Liver (tissue), 8 donors: ENCODE measurements at regions not wholly inside any gene's neighbourhood (a gene's known extent, or its start where the extent isn't known, plus 50 kb on each side); places are given as distances from the start of the nearest gene placed in this dataset.

Experiments
- DNase-seq: peaks from one replicate; pipeline ENCODE4 v3.0.0-alpha.2; 2017; ENCODE audit warnings: low spot score
- H3K27ac ChIP-seq, 2 donors: one replicate each; pipeline ENCODE4 v1.7.0; 2013; ENCODE audit warnings: inconsistent platforms in 2 of 2, low read length in 2 of 2, control low read depth in 1 of 2, low read depth in 1 of 2, mild to moderate bottlenecking in 1 of 2
- H3K27me3 ChIP-seq, 4 donors: one replicate each; pipeline versions ENCODE4 v1.6.1 to v1.7.0; 2013; ENCODE audit warnings: low read length in 3 of 4, inconsistent platforms in 1 of 4, mild to moderate bottlenecking in 1 of 4, moderate library complexity in 1 of 4; ENCODE audit not compliant: control insufficient read depth in 4 of 4, insufficient read depth in 4 of 4
- H3K36me3 ChIP-seq, 4 donors: one replicate each; pipeline versions ENCODE4 v1.6.1 to v1.7.0; 2013; ENCODE audit warnings: low read length in 3 of 4, mild to moderate bottlenecking in 3 of 4, low read depth in 1 of 4, moderate library complexity in 1 of 4; ENCODE audit not compliant: control insufficient read depth in 4 of 4, insufficient read depth in 3 of 4
- H3K4me1 ChIP-seq, 4 donors: one replicate each; pipeline versions ENCODE4 v1.6.1 to v1.7.0; 2013; ENCODE audit warnings: low read length in 3 of 4, mild to moderate bottlenecking in 3 of 4, moderate library complexity in 1 of 4; ENCODE audit not compliant: control insufficient read depth in 4 of 4, insufficient read depth in 4 of 4
- H3K4me3 ChIP-seq, 3 donors: one replicate each; pipeline versions ENCODE4 v1.6.1 to v1.7.0; 2013; ENCODE audit warnings: low read length in 3 of 3, control low read depth in 1 of 3, low read depth in 1 of 3, mild to moderate bottlenecking in 1 of 3
- H3K9ac ChIP-seq, 2 donors: one replicate each; pipeline ENCODE4 v1.7.0; 2013; ENCODE audit warnings: low read length in 2 of 2, mild to moderate bottlenecking in 2 of 2, moderate library complexity in 2 of 2, control low read depth in 1 of 2, low read depth in 1 of 2
- H3K9me3 ChIP-seq, 4 donors: one replicate each; pipeline versions ENCODE4 v1.6.1 to v1.7.0; 2013; ENCODE audit warnings: low read length in 3 of 4; ENCODE audit not compliant: control insufficient read depth in 4 of 4
- CTCF ChIP-seq: fragments of 150-350 bp; IDR thresholded peaks from 2 replicates; pipeline ENCODE4 v1.5.1; 2017; ENCODE audit warnings: improper control_type of control experiment, low read depth, low read length; ENCODE audit not compliant: missing input control
- EGR1 ChIP-seq, 2 donors: IDR thresholded peaks; 2 replicates each; pipeline ENCODE4 v1.6.1; 2016 to 2018; ENCODE audit warnings: antibody characterized with exemption in 2 of 2, low read depth in 2 of 2
- FOXA1 ChIP-seq: IDR thresholded peaks from 2 replicates; pipeline ENCODE4 v1.6.1; 2016; ENCODE audit warnings: antibody characterized with exemption
- FOXA2 ChIP-seq: IDR thresholded peaks from 2 replicates; pipeline ENCODE4 v1.6.1; 2016; ENCODE audit warnings: antibody characterized with exemption
- GABPA ChIP-seq, 2 donors: IDR thresholded peaks in 1 of 2; conservative IDR thresholded peaks in 1 of 2; 2 replicates each; pipeline ENCODE4 v1.6.1; 2016; ENCODE audit warnings: antibody characterized with exemption in 2 of 2, mild to moderate bottlenecking in 1 of 2, moderate library complexity in 1 of 2
- HNF4A ChIP-seq, 2 donors: conservative IDR thresholded peaks; 2 replicates each; pipeline ENCODE4 v1.6.1; 2016; ENCODE audit warnings: antibody characterized with exemption in 2 of 2, mild to moderate bottlenecking in 2 of 2
- HNF4G ChIP-seq: IDR thresholded peaks from 2 replicates; pipeline ENCODE4 v1.6.1; 2016; ENCODE audit warnings: antibody characterized with exemption
- JUND ChIP-seq, 2 donors: IDR thresholded peaks; 2 replicates each; pipeline ENCODE4 v1.6.1; 2016; ENCODE audit warnings: antibody characterized with exemption in 2 of 2
- MAX ChIP-seq: IDR thresholded peaks from 2 replicates; pipeline ENCODE4 v1.6.1; 2016; ENCODE audit warnings: antibody characterized with exemption
- NR2F2 ChIP-seq: IDR thresholded peaks from 2 replicates; pipeline ENCODE4 v1.6.1; 2016; ENCODE audit warnings: antibody characterized with exemption
- RAD21 ChIP-seq, 2 donors: IDR thresholded peaks; 2 replicates each; pipeline ENCODE4 v1.6.1; 2016; ENCODE audit warnings: antibody characterized with exemption in 2 of 2, mild to moderate bottlenecking in 2 of 2
- REST ChIP-seq: IDR thresholded peaks from 2 replicates; pipeline ENCODE4 v1.6.1; 2016; ENCODE audit warnings: antibody characterized with exemption, mild to moderate bottlenecking
- RXRA ChIP-seq, 2 donors: IDR thresholded peaks; 2 replicates each; pipeline ENCODE4 v1.6.1; 2017 to 2018; ENCODE audit warnings: antibody characterized with exemption in 2 of 2, mild to moderate bottlenecking in 1 of 2
- SP1 ChIP-seq: IDR thresholded peaks from 2 replicates; pipeline ENCODE4 v1.6.1; 2018; ENCODE audit warnings: antibody characterized with exemption, mild to moderate bottlenecking
- TAF1 ChIP-seq: conservative IDR thresholded peaks from 2 replicates; pipeline ENCODE4 v1.6.1; 2016; ENCODE audit warnings: antibody characterized with exemption, mild to moderate bottlenecking
- YY1 ChIP-seq: IDR thresholded peaks from 2 replicates; pipeline ENCODE4 v1.6.1; 2016; ENCODE audit warnings: antibody characterized with exemption, mild to moderate bottlenecking
- ZBTB33 ChIP-seq: IDR thresholded peaks from 2 replicates; pipeline ENCODE4 v1.6.1; 2016; ENCODE audit warnings: antibody characterized with exemption
- WGBS: extraction: QIAGEN DNeasy Blood & Tissue Kit; methylation state at CpG from one replicate; pipeline ENCODE4 v1.1.7; 2013; 5-methylcytosine and 5-hydroxymethylcytosine counted together
- TF ChIP-seq, protein P1 (sequence below): IDR thresholded peaks from 2 replicates; pipeline ENCODE4 v1.6.1; 2016; ENCODE audit warnings: antibody characterized with exemption
- donor health status: healthy.
- donor health status: healthy.
- donor health status: healthy.
- donor health status: healthy.
- donor health status: healthy.

- H3K4me3 ChIP-seq = no peak overlapping the region
- DNase-seq = no peak
- H3K9me3 ChIP-seq = no peaks in the 10 kb centered on the region
- WGBS = 75% methylated on average over 4 of the region's 4 CpGs
- TF ChIP-seq HNF4A (conservative IDR thresholded peaks at IDR 0.05) = no peak
- TF ChIP-seq SP1 = no peak
- TF ChIP-seq NR2F2 = no peak
- no peak for TF ChIP-seq TAF1
- no peak for TF ChIP-seq REST
- TF ChIP-seq FOXA2 = no peak
- no peak for TF ChIP-seq ZBTB33
- TF ChIP-seq HNF4G = no peak
- TF ChIP-seq EGR1 (IDR thresholded peaks at IDR 0.05; ENCODE audit: low read depth in 2 of 2) = no peak
- no peak for TF ChIP-seq GABPA (IDR thresholded peaks at IDR 0.05 in 1 of 2, conservative IDR thresholded peaks at IDR 0.05 in 1 of 2)
- TF ChIP-seq, protein P1, sequence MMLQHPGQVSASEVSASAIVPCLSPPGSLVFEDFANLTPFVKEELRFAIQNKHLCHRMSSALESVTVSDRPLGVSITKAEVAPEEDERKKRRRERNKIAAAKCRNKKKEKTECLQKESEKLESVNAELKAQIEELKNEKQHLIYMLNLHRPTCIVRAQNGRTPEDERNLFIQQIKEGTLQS = no peak
- TF ChIP-seq FOXA1 = no peak
- no peak for TF ChIP-seq JUND (IDR thresholded peaks at IDR 0.05)
- H3K27ac ChIP-seq = no peak overlapping the region
- H3K9ac ChIP-seq = no peak overlapping the region
- no peaks in the 10 kb centered on the region for H3K36me3 ChIP-seq
- H3K27me3 ChIP-seq = no peaks in the 10 kb centered on the region
- peaks cover 4 to 12% (median 7%) of the 10 kb centered on the region in 4 donors for H3K4me1 ChIP-seq
These were observed 75.6 kb upstream of the HNF1B start for GRCh38 chr17:37820313-37820994.

DNA sequence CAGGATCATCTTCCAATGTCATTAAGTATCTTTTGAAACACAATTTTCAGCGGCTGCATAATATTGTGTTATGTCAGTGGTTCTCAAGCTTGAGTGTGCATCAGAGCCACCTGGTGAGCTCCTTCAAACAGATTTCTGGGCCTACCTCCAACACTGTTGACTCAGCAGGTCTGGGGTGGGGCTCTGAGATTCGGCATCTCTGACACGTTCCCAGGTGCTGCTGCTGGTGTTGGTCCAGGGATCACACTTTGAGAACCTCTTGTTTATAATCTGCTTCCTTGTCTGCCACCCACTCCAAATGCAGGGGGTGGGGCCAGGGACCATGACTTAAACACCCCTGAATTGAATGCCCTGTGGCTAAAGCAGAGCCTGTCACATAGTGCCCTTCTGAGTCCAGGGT is 73.8 kb upstream of the HNF1B start:
- WGBS = 50% methylated on average over 3 of the region's 3 CpGs
- no peaks in the 10 kb centered on the region for H3K27me3 ChIP-seq
- no peaks in the 10 kb centered on the region for H3K9me3 ChIP-seq
- no peaks in the 10 kb centered on the region for H3K36me3 ChIP-seq
- H3K27ac ChIP-seq = no peak overlapping the region
- H3K9ac ChIP-seq = no peak overlapping the region
- no peak overlapping the region for H3K4me3 ChIP-seq
- DNase-seq = no peak
- H3K4me1 ChIP-seq = no peaks in the 10 kb centered on the region
- no peak for TF ChIP-seq NR2F2
- TF ChIP-seq RAD21 (IDR thresholded peaks at IDR 0.05) = no peak
- TF ChIP-seq HNF4A (conservative IDR thresholded peaks at IDR 0.05) = no peak
- no peak for TF ChIP-seq ZBTB33
- TF ChIP-seq EGR1 (IDR thresholded peaks at IDR 0.05; ENCODE audit: low read depth in 2 of 2) = no peak
- TF ChIP-seq GABPA (IDR thresholded peaks at IDR 0.05 in 1 of 2, conservative IDR thresholded peaks at IDR 0.05 in 1 of 2) = no peak
- no peak for TF ChIP-seq REST
- TF ChIP-seq YY1 = no peak
- no peak for TF ChIP-seq CTCF
- no peak for TF ChIP-seq RXRA (IDR thresholded peaks at IDR 0.05)
- TF ChIP-seq MAX = no peak
